ENCODE measurements at regions not wholly inside any gene's neighbourhood (a gene's known extent, or its start where the extent isn't known, plus 50 kb on each side); places are given as distances from the start of the nearest gene placed in this dataset.

- BruUV-seq (replicated peaks), result no TSS peak
- intact Hi-C loops (cut with micrococcal nuclease), result no loop called here
These were observed 294.9 kb upstream of the ZNF385D start for GRCh38 chr3:22045882-22046281.

More at GRCh38 chr3:22045882-22046281, 294.9 kb upstream of the ZNF385D start:
- TF ChIP-seq SREBF1 (IDR thresholded peaks at IDR 0.05; ENCODE audit: borderline replicate concordance, low read depth, low read length) (no peak), BRD4 (IDR thresholded peaks at IDR 0.05) (no peak), TAF7 (tag; IDR thresholded peaks at IDR 0.05) (no peak), RAD21 (CRISPR knock-in tag; conservative IDR thresholded peaks at IDR 0.05 in 1 of 2, IDR thresholded peaks at IDR 0.05 in 1 of 2) (no peak), XRCC5 (IDR thresholded peaks at IDR 0.05; ENCODE audit: low read depth, low read length) (no peak), RNF219 (CRISPR knock-in tag; IDR thresholded peaks at IDR 0.05) (no peak), TAL1 (IDR thresholded peaks at IDR 0.05) (no peak), ZNF217 (CRISPR knock-in tag; IDR thresholded peaks at IDR 0.05) (no peak), CEBPG (CRISPR knock-in tag; IDR thresholded peaks at IDR 0.05) (no peak), CEBPG (tag; conservative IDR thresholded peaks at IDR 0.05 in 1 of 2, IDR thresholded peaks at IDR 0.05 in 1 of 2) (no peak), ZNF41 (CRISPR knock-in tag; conservative IDR thresholded peaks at IDR 0.05) (no peak), BRCA1 (IDR thresholded peaks at IDR 0.05) (no peak), BRCA1 (CRISPR knock-in tag; IDR thresholded peaks at IDR 0.05) (no peak), SNIP1 (IDR thresholded peaks at IDR 0.05; ENCODE audit: low read depth) (no peak), HNRNPLL (IDR thresholded peaks at IDR 0.05; ENCODE audit: low read depth, low read length, poor library complexity, severe bottlenecking) (no peak), NRF1 (conservative IDR thresholded peaks at IDR 0.05 in 1 of 2, IDR thresholded peaks at IDR 0.05 in 1 of 2) (no peak)
- H3K9me3 ChIP-seq (replicated peaks; ENCODE audit: control insufficient read depth, insufficient read depth, low read depth, low read length), result no peaks in the 10 kb centered on the region; the same call in none of the 2 replicates
- WGBS (ENCODE audit: insufficient coverage, low coverage, missing lambda C conversion rate), result 0% methylated on average over 1 of the region's 1 CpG
- ChIA-PET CTCF (ENCODE audit: low intra/inter-chr PET ratio) (no interaction called here), POLR2A (no interaction called here)
- H3K4me1 ChIP-seq (replicated peaks in 1 of 2; ENCODE audit: control insufficient read depth in 2 of 2, insufficient read depth in 2 of 2, low read length in 2 of 2), result no peaks in the 10 kb centered on the region
- H3K9ac ChIP-seq (ENCODE audit: insufficient read depth in 1 of 2, low read depth in 2 of 2, low read length in 2 of 2), result no peak overlapping the region
- no peak overlapping the region for H3K27ac ChIP-seq (ENCODE audit: extremely low read depth, low read depth, low read length)
- no peaks in the 10 kb centered on the region for H4K20me1 ChIP-seq (replicated peaks; ENCODE audit: control insufficient read depth, insufficient read depth, low read length)
- H3K4me3 ChIP-seq, result no peak overlapping the region
- no peak for FAIRE-seq
- no peak overlapping the region for H3K4me2 ChIP-seq (ENCODE audit: insufficient read depth, low read length)
- H3K36me3 ChIP-seq (ENCODE audit: control insufficient read depth, insufficient read depth, low read length), result no peaks in the 10 kb centered on the region
- no peak for DNase-seq (ENCODE audit: extremely low read depth in 1 of 4, low spot score in 3 of 4)
- H3K79me2 ChIP-seq (ENCODE audit: control insufficient read depth, insufficient read depth, low read length), result no peaks in the 10 kb centered on the region
- in situ Hi-C loops (cut with MboI), result no loop called here
- no peak overlapping the region for H2AFZ ChIP-seq (ENCODE audit: low read depth, low read length)
- ATAC-seq, result no peak
- no peaks in the 10 kb centered on the region for H3K9me1 ChIP-seq (ENCODE audit: control insufficient read depth, insufficient read depth, low read length)
- H3K27me3 ChIP-seq (ENCODE audit: control insufficient read depth in 2 of 2, insufficient read depth in 2 of 2, low read length in 2 of 2), result no peaks in the 10 kb centered on the region
